Effector memory CD4-positive, alpha-beta T cell (primary cell): ENCODE measurements at regions not wholly inside any gene's neighbourhood (a gene's known extent, or its start where the extent isn't known, plus 50 kb on each side); places are given as distances from the start of the nearest gene placed in this dataset.

Experiments
- DNase-seq, 3 donors: peaks; one replicate each; pipeline ENCODE4 v3.0.0-alpha.2; 2020
- H3K27ac ChIP-seq: 2 replicates; pipeline ENCODE4 v1.7.0; 2013; ENCODE audit warnings: mild to moderate bottlenecking, low read length, moderate library complexity; ENCODE audit not compliant: insufficient read depth, poor library complexity, severe bottlenecking
- H3K27me3 ChIP-seq: replicated peaks from 2 replicates; pipeline ENCODE4 v1.7.0; 2013; ENCODE audit warnings: mild to moderate bottlenecking, low read length; ENCODE audit not compliant: insufficient read depth, control insufficient read depth, poor library complexity, severe bottlenecking
- H3K36me3 ChIP-seq: 2 replicates; pipeline ENCODE4 v1.7.0; 2013; ENCODE audit warnings: mild to moderate bottlenecking, low read length, moderate library complexity; ENCODE audit not compliant: control insufficient read depth, insufficient read depth
- H3K4me1 ChIP-seq: 2 replicates; pipeline ENCODE4 v1.7.0; 2013; ENCODE audit warnings: low read length, mild to moderate bottlenecking; ENCODE audit not compliant: control insufficient read depth, insufficient read depth, poor library complexity, severe bottlenecking
- H3K4me3 ChIP-seq: 2 replicates; pipeline ENCODE4 v1.7.0; 2013; ENCODE audit warnings: low read length, low read depth, mild to moderate bottlenecking; ENCODE audit not compliant: insufficient read depth, poor library complexity, severe bottlenecking
- H3K9me3 ChIP-seq: 2 replicates; pipeline ENCODE4 v1.7.0; 2013; ENCODE audit warnings: mild to moderate bottlenecking, low read length, moderate library complexity; ENCODE audit not compliant: control insufficient read depth

DNA sequence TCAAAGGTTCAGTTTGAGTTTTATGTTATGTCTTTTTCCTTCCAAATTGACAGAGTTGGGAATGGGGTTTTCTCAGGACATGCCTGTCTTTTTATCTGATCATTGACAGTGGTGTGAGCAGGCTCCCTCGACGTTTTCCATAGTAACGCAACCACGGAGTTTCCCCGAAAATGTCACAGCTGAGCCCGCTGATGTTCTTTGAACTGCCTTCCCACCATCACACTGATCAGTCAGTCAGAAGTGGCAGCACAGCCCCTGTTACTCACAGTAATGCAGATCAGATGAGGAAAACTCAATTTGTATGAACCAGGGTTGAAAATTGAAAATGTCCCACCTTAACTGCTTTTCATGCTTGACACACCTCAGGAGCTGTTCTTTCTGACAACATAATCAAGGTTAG lies 210.4 kb downstream of the NECTIN3 start:
- H3K36me3 ChIP-seq: no peaks in the 10 kb centered on the region
- DNase-seq: no peak
- H3K27me3 ChIP-seq: no peaks in the 10 kb centered on the region
- H3K27ac ChIP-seq: no peak overlapping the region
- H3K4me3 ChIP-seq: no peak overlapping the region
- H3K4me1 ChIP-seq: no peaks in the 10 kb centered on the region
- H3K9me3 ChIP-seq: no peaks in the 10 kb centered on the region

DNA sequence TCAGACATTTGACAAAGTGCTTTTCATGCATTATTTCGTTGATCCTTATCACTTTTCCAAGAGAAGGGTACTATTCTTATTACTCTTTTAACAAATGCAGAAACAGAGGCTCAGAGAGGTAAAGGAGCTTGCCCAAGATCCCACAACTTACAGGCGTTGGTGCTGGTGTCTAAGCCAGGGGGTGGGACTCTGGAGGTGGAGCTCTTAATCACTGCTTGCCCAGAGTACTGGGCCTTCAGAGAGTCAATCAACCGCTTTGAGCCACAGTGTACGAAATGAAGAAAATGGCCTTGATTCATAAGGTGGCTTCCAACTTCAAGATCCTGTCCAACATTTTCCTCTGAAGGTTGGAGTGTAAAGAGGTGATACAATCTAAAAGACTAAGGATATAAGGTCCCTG lies 211.5 kb downstream of the NECTIN3 start:
- Histone ChIP-seq H3K27ac (no peak overlapping the region), H3K4me3 (no peak overlapping the region), H3K27me3 (no peaks in the 10 kb centered on the region), H3K9me3 (no peaks in the 10 kb centered on the region), H3K36me3 (no peaks in the 10 kb centered on the region), H3K4me1 (no peaks in the 10 kb centered on the region)
- DNase-seq: no peak

DNA sequence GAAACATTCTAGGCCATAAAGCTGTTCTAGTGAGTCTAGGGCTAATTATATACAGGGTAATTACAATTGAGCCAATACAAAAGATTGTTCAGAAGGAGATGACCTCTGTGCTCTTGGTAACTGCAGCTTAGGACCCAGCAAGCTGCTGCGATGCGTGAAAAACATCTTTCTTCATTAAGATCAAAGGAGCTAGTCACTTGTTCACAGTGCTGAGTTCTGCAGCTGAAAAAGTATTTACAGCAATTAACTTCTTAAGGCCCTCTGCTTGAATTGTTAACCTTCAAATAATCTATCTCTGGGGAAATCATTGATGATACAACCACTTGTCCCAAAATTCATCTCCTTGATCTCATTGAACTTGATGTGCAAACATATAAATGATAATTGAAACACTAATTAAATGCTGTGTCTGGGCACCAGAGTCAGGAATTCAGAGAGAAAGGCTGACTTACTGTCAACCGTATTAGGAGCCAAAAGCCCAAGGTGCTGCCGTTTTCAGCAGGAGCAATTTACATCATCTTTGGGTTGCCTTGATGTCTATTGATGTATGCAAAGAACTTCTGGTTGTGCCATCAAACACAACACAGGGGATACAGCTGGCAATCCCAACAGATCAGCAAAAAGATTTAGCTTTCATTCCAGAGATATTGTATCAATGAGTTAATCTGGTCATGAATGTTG lies 213.0 kb downstream of the NECTIN3 start:
- Histone ChIP-seq H3K4me3 (no peak overlapping the region), H3K27ac (no peak overlapping the region)
- DNase-seq: no peak

GRCh38 chr3:111285184-111285538 lies 213.5 kb downstream of the NECTIN3 start:
- Histone ChIP-seq H3K27ac (no peak overlapping the region), H3K9me3 (no peaks in the 10 kb centered on the region), H3K27me3 (no peaks in the 10 kb centered on the region), H3K36me3 (no peaks in the 10 kb centered on the region), H3K4me3 (no peak overlapping the region), H3K4me1 (no peaks in the 10 kb centered on the region)
- DNase-seq: no peak

More for the DNA sequence above, 213.0 kb downstream of the NECTIN3 start:
- Histone ChIP-seq H3K4me1 (no peaks in the 10 kb centered on the region), H3K36me3 (no peaks in the 10 kb centered on the region), H3K9me3 (no peaks in the 10 kb centered on the region), H3K27me3 (no peaks in the 10 kb centered on the region)

DNA sequence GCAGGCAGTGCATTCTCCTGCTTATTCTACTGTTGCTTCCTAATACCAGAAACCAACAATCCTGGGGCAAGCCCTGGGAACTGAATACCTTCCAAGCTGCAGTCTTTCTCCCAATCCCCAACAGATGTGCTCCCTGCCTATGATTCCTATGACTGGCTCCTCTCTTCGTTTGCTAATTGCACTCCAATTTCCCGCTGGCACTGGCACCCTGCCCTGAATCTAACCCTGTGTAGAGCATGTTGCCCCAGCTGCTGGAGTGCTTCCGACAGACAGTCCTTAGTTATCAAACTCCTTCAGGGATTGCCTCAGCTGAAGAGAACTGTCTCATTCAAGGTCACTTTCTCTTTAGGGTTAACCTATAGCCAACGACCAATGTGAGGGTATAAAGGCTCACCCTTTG lies 214.1 kb downstream of the NECTIN3 start:
- Histone ChIP-seq H3K4me1 (no peaks in the 10 kb centered on the region), H3K36me3 (no peaks in the 10 kb centered on the region), H3K27ac (no peak overlapping the region)

GRCh38 chr3:111286746-111287145 lies 215.1 kb downstream of the NECTIN3 start:
- no peaks in the 10 kb centered on the region for H3K9me3 ChIP-seq
- DNase-seq: no peak
- H3K36me3 ChIP-seq: no peaks in the 10 kb centered on the region
- H3K27ac ChIP-seq: no peak overlapping the region
- H3K27me3 ChIP-seq: no peaks in the 10 kb centered on the region
- no peak overlapping the region for H3K4me3 ChIP-seq
- H3K4me1 ChIP-seq: no peaks in the 10 kb centered on the region

More for the DNA sequence above, 214.1 kb downstream of the NECTIN3 start:
- Histone ChIP-seq H3K27me3 (no peaks in the 10 kb centered on the region), H3K9me3 (no peaks in the 10 kb centered on the region), H3K4me3 (no peak overlapping the region)
- DNase-seq: no peak

- no peaks in the 10 kb centered on the region for H3K9me3 ChIP-seq
- H3K4me1 ChIP-seq: no peaks in the 10 kb centered on the region
- H3K27ac ChIP-seq: no peak overlapping the region
- no peak overlapping the region for H3K4me3 ChIP-seq
- H3K27me3 ChIP-seq: no peaks in the 10 kb centered on the region
- H3K36me3 ChIP-seq: no peaks in the 10 kb centered on the region
- DNase-seq: no peak
Observed at GRCh38 chr3:111292117-111292516, 220.5 kb downstream of the NECTIN3 start.

GRCh38 chr3:111299192-111299615 lies 227.6 kb downstream of the NECTIN3 start:
- DNase-seq: no peak
- H3K4me3 ChIP-seq: no peak overlapping the region

DNA sequence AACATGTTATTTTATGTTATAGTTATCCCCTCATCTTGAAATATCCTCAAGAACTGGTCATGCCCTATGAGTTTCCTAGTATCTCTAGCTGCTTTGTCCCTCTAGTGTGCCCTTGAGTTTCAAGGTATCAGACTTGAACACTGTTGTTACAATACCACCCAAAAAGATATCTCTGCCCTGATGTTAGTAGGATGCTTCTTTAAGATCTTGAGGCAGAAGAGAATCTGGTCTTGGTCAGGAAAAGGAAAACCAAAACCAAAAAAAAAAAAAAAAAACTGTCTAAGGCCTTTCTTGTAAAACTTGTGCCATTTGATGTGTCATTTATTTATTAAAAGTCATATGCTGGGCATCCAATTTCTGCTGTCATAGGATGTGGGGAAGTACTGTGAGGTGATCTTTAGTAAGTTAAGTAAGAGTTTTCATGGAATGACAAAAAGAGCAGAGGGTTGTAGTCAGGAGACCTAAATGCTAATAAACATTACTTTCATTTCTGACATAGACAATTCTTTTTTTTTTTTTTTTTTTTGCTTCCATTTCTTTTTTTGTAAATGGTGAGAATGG lies 229.7 kb downstream of the NECTIN3 start:
- Histone ChIP-seq H3K36me3 (no peaks in the 10 kb centered on the region), H3K27me3 (no peaks in the 10 kb centered on the region), H3K4me1 (no peaks in the 10 kb centered on the region), H3K9me3 (no peaks in the 10 kb centered on the region), H3K27ac (no peak overlapping the region), H3K4me3 (no peak overlapping the region)
- DNase-seq: no peak

More at GRCh38 chr3:111299192-111299615, 227.6 kb downstream of the NECTIN3 start:
- Histone ChIP-seq H3K27ac (no peak overlapping the region), H3K36me3 (no peaks in the 10 kb centered on the region), H3K27me3 (no peaks in the 10 kb centered on the region), H3K9me3 (no peaks in the 10 kb centered on the region), H3K4me1 (no peaks in the 10 kb centered on the region)

DNA sequence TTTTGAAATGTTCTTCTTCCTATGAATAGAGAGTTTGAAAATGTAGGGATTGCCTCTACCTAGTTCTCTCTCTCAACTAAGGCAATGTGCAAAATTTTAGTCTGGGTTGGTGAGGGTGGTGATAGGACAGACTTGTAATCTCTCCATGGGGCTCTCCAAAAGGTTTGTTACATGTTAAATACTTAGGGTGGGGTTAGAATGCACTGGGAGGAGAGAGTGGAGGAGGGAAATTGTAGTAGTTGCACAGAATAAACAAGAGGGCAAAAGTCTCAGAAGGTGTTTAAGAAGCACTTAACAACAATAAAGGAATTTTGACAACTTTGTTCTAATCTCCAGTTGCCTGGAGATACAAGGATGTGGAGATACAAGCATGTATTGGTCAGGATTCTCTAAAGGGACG lies 230.4 kb downstream of the NECTIN3 start:
- no peaks in the 10 kb centered on the region for H3K4me1 ChIP-seq
- DNase-seq: no peak
- no peaks in the 10 kb centered on the region for H3K27me3 ChIP-seq
- H3K4me3 ChIP-seq: no peak overlapping the region
- no peaks in the 10 kb centered on the region for H3K9me3 ChIP-seq
- H3K27ac ChIP-seq: no peak overlapping the region
- no peaks in the 10 kb centered on the region for H3K36me3 ChIP-seq
